Right atrium auricular region (tissue), 2 donors: ENCODE measurements at regions not wholly inside any gene's neighbourhood (a gene's known extent, or its start where the extent isn't known, plus 50 kb on each side); places are given as distances from the start of the nearest gene placed in this dataset.
A peak's percentile ranks its signal among the peaks of the same experiment; 100 is the strongest.

Experiments used
- DNase-seq: peaks from one replicate; pipeline ENCODE4 v3.0.0-alpha.2; 2019; ENCODE audit warnings: low spot score
- H3K27ac ChIP-seq, 2 donors: fragments of 200-600 bp; sonication (generic); 1 replicate in 1 of 2; 2 replicates in 1 of 2; pipeline ENCODE4 v1.5.1; 2016 to 2019
- H3K27me3 ChIP-seq, 2 donors: fragments of 200-600 bp; sonication (generic); one replicate each; pipeline versions ENCODE4 v1.5.1 to v1.6.0; 2017 to 2019
- H3K36me3 ChIP-seq: fragments of 200-600 bp; sonication (generic); one replicate; pipeline ENCODE4 v1.5.1; 2016
- H3K4me1 ChIP-seq, 2 donors: fragments of 200-600 bp; sonication (generic); one replicate each; pipeline versions ENCODE4 v1.5.1 to v1.6.0; 2017 to 2019
- H3K4me3 ChIP-seq, 2 donors: fragments of 200-600 bp; sonication (generic); 1 replicate in 1 of 2; 2 replicates in 1 of 2; pipeline ENCODE4 v1.5.1; 2017 to 2019; ENCODE audit warnings: mild to moderate bottlenecking in 1 of 2, moderate library complexity in 1 of 2
- H3K9me3 ChIP-seq, 2 donors: fragments of 200-600 bp; sonication (generic); one replicate each; pipeline ENCODE4 v1.5.1; 2019
- TF ChIP-seq, protein P1 (sequence below), 2 donors: fragments of 200-600 bp; sonication (generic); IDR thresholded peaks; one replicate each; pipeline ENCODE4 v1.5.1; 2019; ENCODE audit warnings: antibody characterized with exemption in 2 of 2

DNA sequence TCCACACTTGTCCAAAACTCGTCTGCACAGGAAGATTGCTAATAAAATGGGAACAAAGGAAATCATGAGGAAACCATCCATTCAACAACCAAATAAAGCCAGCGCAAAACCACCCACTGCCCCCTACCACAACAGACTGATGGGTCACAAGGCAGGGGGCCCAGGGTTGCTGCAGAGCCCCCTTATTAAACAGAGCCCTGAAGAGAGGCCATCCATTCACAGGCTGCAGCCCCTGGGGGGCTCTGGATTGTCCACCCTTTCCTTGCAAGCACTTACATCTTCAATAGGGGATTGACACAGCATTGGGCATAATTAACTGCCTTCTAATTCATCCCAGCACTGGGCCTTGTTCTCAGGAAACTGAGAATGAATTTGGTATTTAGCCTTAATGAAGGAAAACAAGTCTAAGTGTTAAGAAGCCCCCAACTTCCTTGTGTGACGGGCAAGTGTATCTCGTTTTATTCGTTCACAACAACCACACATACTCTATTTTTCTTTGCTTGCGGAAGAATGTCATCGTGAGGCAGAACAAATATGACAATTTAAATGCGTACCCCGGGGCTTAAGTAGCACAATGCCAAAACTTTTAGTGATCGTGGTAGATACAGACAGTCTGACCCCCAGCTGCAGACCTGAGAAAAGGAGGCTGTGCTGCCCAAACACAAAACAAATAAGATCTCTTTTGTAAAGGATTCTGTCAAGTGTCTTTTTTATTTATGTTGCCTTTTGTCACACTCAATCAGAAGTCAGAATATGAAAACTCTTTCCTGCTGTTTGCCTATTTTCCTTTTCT is 144.0 kb downstream of the SEMA6D start:
- no peaks in the 10 kb centered on the region for H3K36me3 ChIP-seq

DNA sequence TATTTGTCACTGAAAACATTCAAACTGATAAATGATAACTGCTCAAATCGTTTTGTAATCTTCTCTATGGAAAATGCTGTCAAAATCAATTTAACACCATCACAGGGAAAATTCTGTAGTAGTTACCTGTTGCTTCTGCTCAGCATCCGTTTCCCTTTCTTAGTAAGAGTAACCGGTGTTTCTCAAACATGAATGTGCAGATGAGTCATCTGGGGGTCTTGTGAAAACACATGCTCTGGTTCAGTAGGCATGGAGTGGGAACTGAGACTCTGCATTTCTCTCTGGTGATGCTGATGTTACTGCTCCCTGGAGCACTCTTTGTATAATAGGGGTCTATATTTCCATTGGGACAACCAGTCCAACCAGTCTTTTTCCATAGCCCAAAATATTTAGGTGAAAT is 145.1 kb downstream of the SEMA6D start:
- Histone ChIP-seq H3K27ac (no peak overlapping the region), H3K36me3 (no peaks in the 10 kb centered on the region), H3K4me3 (no peak overlapping the region), H3K27me3 (no peaks in the 10 kb centered on the region), H3K9me3 (peaks cover 4 to 16% of the 10 kb centered on the region in 2 donors), H3K4me1 (no peaks in the 10 kb centered on the region)
- TF ChIP-seq, protein P1, sequence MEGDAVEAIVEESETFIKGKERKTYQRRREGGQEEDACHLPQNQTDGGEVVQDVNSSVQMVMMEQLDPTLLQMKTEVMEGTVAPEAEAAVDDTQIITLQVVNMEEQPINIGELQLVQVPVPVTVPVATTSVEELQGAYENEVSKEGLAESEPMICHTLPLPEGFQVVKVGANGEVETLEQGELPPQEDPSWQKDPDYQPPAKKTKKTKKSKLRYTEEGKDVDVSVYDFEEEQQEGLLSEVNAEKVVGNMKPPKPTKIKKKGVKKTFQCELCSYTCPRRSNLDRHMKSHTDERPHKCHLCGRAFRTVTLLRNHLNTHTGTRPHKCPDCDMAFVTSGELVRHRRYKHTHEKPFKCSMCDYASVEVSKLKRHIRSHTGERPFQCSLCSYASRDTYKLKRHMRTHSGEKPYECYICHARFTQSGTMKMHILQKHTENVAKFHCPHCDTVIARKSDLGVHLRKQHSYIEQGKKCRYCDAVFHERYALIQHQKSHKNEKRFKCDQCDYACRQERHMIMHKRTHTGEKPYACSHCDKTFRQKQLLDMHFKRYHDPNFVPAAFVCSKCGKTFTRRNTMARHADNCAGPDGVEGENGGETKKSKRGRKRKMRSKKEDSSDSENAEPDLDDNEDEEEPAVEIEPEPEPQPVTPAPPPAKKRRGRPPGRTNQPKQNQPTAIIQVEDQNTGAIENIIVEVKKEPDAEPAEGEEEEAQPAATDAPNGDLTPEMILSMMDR (IDR thresholded peaks at IDR 0.05) = no peak
- no peak for DNase-seq

More for the DNA sequence above, 144.0 kb downstream of the SEMA6D start:
- TF ChIP-seq, protein P1 (IDR thresholded peaks at IDR 0.05) = no peak
- no peak for DNase-seq
- no peak overlapping the region for H3K27ac ChIP-seq
- no peaks in the 10 kb centered on the region for H3K4me1 ChIP-seq
- H3K9me3 ChIP-seq = peaks cover 4 to 16% of the 10 kb centered on the region in 2 donors
- H3K4me3 ChIP-seq = no peak overlapping the region
- H3K27me3 ChIP-seq = no peaks in the 10 kb centered on the region

DNA sequence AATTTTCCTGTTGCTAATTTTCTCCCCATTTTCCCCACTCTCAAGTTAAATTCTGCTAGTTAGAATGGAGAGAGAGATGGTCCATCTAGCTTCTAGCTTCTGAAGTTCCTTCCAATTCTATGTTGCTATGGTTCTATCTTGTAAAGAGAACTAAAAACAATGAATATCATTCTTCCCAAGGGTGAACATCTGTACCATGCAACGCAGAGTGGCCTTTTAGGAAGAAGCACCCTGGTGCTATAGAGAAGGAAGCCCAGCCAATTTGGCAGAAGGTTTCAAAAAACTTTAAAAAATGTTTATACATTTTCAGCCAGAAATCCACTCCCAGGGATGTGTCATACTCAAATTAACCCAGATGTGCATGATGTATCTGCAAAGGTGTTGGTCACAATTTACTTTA is 149.1 kb downstream of the SEMA6D start:
- H3K27me3 ChIP-seq = no peaks in the 10 kb centered on the region

DNA sequence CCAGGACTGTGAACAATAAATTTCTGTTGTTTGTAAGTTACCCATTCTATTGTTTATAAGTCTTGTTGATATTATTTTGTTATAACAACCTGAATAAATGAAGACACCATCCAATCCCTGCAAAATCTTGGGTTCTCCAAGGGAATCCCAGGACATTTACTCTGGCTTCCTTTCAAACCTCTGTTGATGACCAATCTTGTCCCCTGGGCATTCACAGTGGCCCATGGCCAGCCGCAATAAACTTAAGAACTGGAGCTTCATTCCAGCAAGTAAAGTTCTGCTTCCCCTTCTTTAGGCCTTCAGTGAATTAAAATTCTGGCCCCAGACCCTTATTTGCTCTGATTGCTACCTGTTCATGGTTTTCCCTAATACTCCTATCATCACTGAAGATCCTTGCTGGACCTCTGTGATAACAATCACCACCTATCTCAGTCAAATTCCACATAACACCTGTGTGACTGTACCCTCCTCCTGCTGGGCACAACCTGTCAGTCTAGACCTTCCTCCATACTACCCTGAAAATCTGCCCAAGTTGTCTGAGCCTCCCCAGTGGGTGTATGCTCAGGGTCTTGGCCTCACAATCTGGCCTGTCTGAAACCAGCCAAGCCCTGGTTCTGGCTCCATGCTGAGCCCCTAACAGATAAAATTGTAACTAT is 153.1 kb downstream of the SEMA6D start:
- TF ChIP-seq, protein P1 (IDR thresholded peaks at IDR 0.05) = no peak
- Histone ChIP-seq H3K36me3 (no peaks in the 10 kb centered on the region), H3K27me3 (no peaks in the 10 kb centered on the region), H3K9me3 (peaks cover 1 to 8% of the 10 kb centered on the region in 2 donors), H3K4me3 (no peak overlapping the region), H3K27ac (peak overlapping the region in 1 of 2 donors; percentile 27), H3K4me1 (peaks cover 0 to 21% of the 10 kb centered on the region in 2 donors)
- DNase-seq = no peak

More for the DNA sequence above, 149.1 kb downstream of the SEMA6D start:
- TF ChIP-seq, protein P1 (IDR thresholded peaks at IDR 0.05) = no peak
- Histone ChIP-seq H3K36me3 (no peaks in the 10 kb centered on the region), H3K9me3 (peaks cover 4 to 16% of the 10 kb centered on the region in 2 donors), H3K27ac (no peak overlapping the region), H3K4me1 (peaks cover 0 to 9% of the 10 kb centered on the region in 2 donors), H3K4me3 (no peak overlapping the region)
- DNase-seq = no peak

DNA sequence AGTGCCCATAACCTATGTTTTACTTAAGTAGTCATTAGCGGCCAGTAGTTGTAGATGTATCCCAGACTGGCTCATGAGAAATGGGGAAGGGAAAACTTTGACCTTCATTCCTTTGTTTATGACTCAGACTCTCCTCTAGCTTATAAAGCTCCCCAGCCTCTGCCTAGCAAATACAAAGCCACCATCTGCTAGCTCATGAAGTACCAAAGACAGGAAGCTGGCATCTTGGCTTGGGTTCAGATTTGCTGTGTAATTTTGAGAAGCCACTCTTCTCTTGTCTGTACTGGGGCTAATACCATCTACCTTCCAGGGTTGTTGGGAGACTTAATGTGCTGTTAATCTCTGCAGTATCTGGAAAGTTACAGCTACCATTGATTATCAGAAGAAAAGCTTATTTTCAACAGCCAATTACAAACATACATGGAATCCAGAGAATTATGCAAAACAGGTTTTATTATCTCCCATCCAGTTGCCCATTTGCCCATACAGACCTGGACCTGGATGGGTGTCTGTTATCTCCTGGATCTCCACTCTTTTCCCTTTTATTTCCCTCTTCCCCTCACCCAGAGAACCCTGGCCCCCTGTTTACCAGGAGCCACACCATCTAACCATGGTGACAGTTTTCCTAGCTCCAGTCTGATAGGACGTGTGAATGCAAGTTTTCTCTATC is 153.8 kb downstream of the SEMA6D start:
- Histone ChIP-seq H3K27ac (no peak overlapping the region), H3K4me3 (no peak overlapping the region), H3K4me1 (peaks cover 0 to 21% of the 10 kb centered on the region in 2 donors), H3K27me3 (no peaks in the 10 kb centered on the region), H3K9me3 (peaks cover 0 to 1% of the 10 kb centered on the region in 2 donors), H3K36me3 (no peaks in the 10 kb centered on the region)
- TF ChIP-seq, protein P1 (IDR thresholded peaks at IDR 0.05) = no peak
- DNase-seq = no peak
